ENCODE measurements at regions not wholly inside any gene's neighbourhood (a gene's known extent, or its start where the extent isn't known, plus 50 kb on each side); places are given as distances from the start of the nearest gene placed in this dataset.

GRCh38 chr2:56715683-56716082, 531.9 kb downstream of the CCDC85A start:
- TF ChIP-seq POLR2A (IDR thresholded peaks at IDR 0.05; ENCODE audit: extremely low read depth, insufficient read length): no peak
- no peak for TF ChIP-seq MAX (IDR thresholded peaks at IDR 0.05; ENCODE audit: low read depth, low read length)
- no peak for TF ChIP-seq CTCF (IDR thresholded peaks at IDR 0.05; ENCODE audit: low read depth, low read length)
- TF ChIP-seq MYC (IDR thresholded peaks at IDR 0.05; ENCODE audit: low read depth, low read length): no peak
- no peak overlapping the region for H3K4me3 ChIP-seq (ENCODE audit: low read depth, low read length)
- no peak for DNase-seq (ENCODE audit: low read depth)

GRCh38 chr2:56718413-56718812, 534.6 kb downstream of the CCDC85A start:
- no peak overlapping the region for H3K4me3 ChIP-seq (ENCODE audit: low read depth, low read length)
- no peak for DNase-seq (ENCODE audit: low read depth)
- TF ChIP-seq MYC (IDR thresholded peaks at IDR 0.05; ENCODE audit: low read depth, low read length): no peak

- DNase-seq (ENCODE audit: low read depth): no peak
- TF ChIP-seq MYC (IDR thresholded peaks at IDR 0.05; ENCODE audit: low read depth, low read length) (no peak), CTCF (IDR thresholded peaks at IDR 0.05; ENCODE audit: low read depth, low read length) (no peak), MAX (IDR thresholded peaks at IDR 0.05; ENCODE audit: low read depth, low read length) (no peak), POLR2A (IDR thresholded peaks at IDR 0.05; ENCODE audit: extremely low read depth, insufficient read length) (no peak)
- H3K4me3 ChIP-seq (ENCODE audit: low read depth, low read length): no peak overlapping the region
These were observed 545.4 kb downstream of the CCDC85A start for GRCh38 chr2:56729212-56729611.

GRCh38 chr2:56732946-56733345, 549.2 kb downstream of the CCDC85A start:
- H3K4me3 ChIP-seq (ENCODE audit: low read depth, low read length): no peak overlapping the region
- no peak for TF ChIP-seq POLR2A (IDR thresholded peaks at IDR 0.05; ENCODE audit: extremely low read depth, insufficient read length)
- TF ChIP-seq MYC (IDR thresholded peaks at IDR 0.05; ENCODE audit: low read depth, low read length): no peak
- TF ChIP-seq CTCF (IDR thresholded peaks at IDR 0.05; ENCODE audit: low read depth, low read length): no peak
- no peak for TF ChIP-seq MAX (IDR thresholded peaks at IDR 0.05; ENCODE audit: low read depth, low read length)
- DNase-seq (ENCODE audit: low read depth): no peak

GRCh38 chr2:56739413-56739812, 555.6 kb downstream of the CCDC85A start:
- TF ChIP-seq MYC (IDR thresholded peaks at IDR 0.05; ENCODE audit: low read depth, low read length) (no peak), MAX (IDR thresholded peaks at IDR 0.05; ENCODE audit: low read depth, low read length) (no peak), CTCF (IDR thresholded peaks at IDR 0.05; ENCODE audit: low read depth, low read length) (no peak), POLR2A (IDR thresholded peaks at IDR 0.05; ENCODE audit: extremely low read depth, insufficient read length) (no peak)
- no peak overlapping the region for H3K4me3 ChIP-seq (ENCODE audit: low read depth, low read length)
- DNase-seq (ENCODE audit: low read depth): no peak

GRCh38 chr2:56741601-56742102, 557.9 kb downstream of the CCDC85A start:
- DNase-seq (ENCODE audit: low read depth): peak; percentile 2
- no peak overlapping the region for H3K4me3 ChIP-seq (ENCODE audit: low read depth, low read length)
- TF ChIP-seq CTCF (IDR thresholded peaks at IDR 0.05; ENCODE audit: low read depth, low read length) (no peak), MAX (IDR thresholded peaks at IDR 0.05; ENCODE audit: low read depth, low read length) (no peak), MYC (IDR thresholded peaks at IDR 0.05; ENCODE audit: low read depth, low read length) (no peak), POLR2A (IDR thresholded peaks at IDR 0.05; ENCODE audit: extremely low read depth, insufficient read length) (no peak)

Measured in NB4 (cell line).